Upper lobe of left lung (tissue), 6 donors: ENCODE measurements at regions not wholly inside any gene's neighbourhood (a gene's known extent, or its start where the extent isn't known, plus 50 kb on each side); places are given as distances from the start of the nearest gene placed in this dataset.

Experiments used
- ATAC-seq, 2 donors: fragments of 200-7000 bp; cut with Tn5 transposase; one replicate each; pipeline ENCODE4 v1.9.1; 2022; ENCODE audit warnings: mild to moderate bottlenecking in 2 of 2, moderate library complexity in 2 of 2; ENCODE audit not compliant: low FRiP score in 2 of 2
- DNase-seq, 2 donors: peaks; one replicate each; pipeline ENCODE4 v3.0.0-alpha.2; 2019 to 2020
- H3K27ac ChIP-seq, 4 donors: fragments of 200-600 bp; sonication (generic); one replicate each; pipeline ENCODE4 v1.5.1; 2016 to 2019
- H3K27me3 ChIP-seq, 4 donors: fragments of 200-600 bp; sonication (generic); one replicate each; pipeline ENCODE4 v1.5.1; 2017 to 2019
- H3K36me3 ChIP-seq, 4 donors: fragments of 200-600 bp; sonication (generic); one replicate each; pipeline ENCODE4 v1.5.1; 2016 to 2019
- H3K4me1 ChIP-seq, 4 donors: fragments of 200-600 bp; sonication (generic); one replicate each; pipeline ENCODE4 v1.5.1; 2018 to 2019
- H3K4me3 ChIP-seq, 4 donors: fragments of 200-600 bp; sonication (generic); one replicate each; pipeline ENCODE4 v1.5.1; 2017 to 2019; ENCODE audit warnings: mild to moderate bottlenecking in 2 of 4, moderate library complexity in 1 of 4
- H3K9me3 ChIP-seq, 4 donors: fragments of 200-600 bp; sonication (generic); one replicate each; pipeline ENCODE4 v1.5.1; 2018 to 2019
- CTCF ChIP-seq, 6 experiments: fragments of 450-650 bp in 4 of 6; fragments of 200-600 bp in 2 of 6; sonication (generic) in 2 of 6; IDR thresholded peaks; one replicate each; pipeline ENCODE4 v1.5.1; 2016 to 2019; ENCODE audit warnings: antibody characterized with exemption in 6 of 6
- EP300 ChIP-seq, 4 donors: sonication (generic); formaldehyde crosslinking; IDR thresholded peaks; one replicate each; pipeline ENCODE4 v1.5.1; 2017; ENCODE audit warnings: antibody characterized with exemption in 4 of 4, control low read depth in 2 of 4
- POLR2A ChIP-seq, 4 donors: fragments of 450-650 bp; IDR thresholded peaks; one replicate each; pipeline ENCODE4 v1.5.1; 2016 to 2017; ENCODE audit warnings: antibody characterized with exemption in 4 of 4, mild to moderate bottlenecking in 2 of 4
- POLR2AphosphoS5 ChIP-seq, 2 donors: sonication (generic); formaldehyde crosslinking; IDR thresholded peaks; one replicate each; pipeline ENCODE4 v1.5.1; 2017; ENCODE audit warnings: antibody characterized with exemption in 2 of 2
- WGBS, 2 donors: methylation state at CpG; one replicate each; pipeline ENCODE4 v1.1.5; 2017 to 2018; 5-methylcytosine and 5-hydroxymethylcytosine counted together
- donor health status: DM: no; HTN: no; CAD: no; lungs with moderate emphysema.
- donor health status: DM: no; HTN: yes; CAD: no; lungs with severe emphysema.

DNA sequence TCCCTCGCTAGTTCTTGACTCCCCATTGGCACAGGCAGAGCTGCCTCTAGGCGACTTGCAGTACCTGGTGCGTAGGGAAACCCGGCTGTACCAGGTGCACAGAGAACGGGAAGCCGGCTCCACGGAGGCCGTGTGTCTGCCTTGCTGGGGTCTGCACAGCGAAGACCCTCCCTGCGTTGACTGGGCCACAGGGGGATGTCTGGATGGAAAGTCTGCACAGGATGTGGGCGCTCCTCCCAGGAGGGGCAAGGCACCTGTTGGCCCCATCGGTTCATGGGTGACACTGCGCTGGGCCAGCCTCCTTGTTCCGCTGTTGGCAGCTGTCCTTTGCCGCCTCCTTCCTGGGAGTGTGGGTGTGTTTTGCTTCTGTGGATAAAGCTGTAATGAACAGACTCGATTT, 138.3 kb downstream of the TEX29 start:
- no peak for ATAC-seq
- no peaks in the 10 kb centered on the region for H3K36me3 ChIP-seq

GRCh38 chr13:111459803-111460547, 139.5 kb downstream of the TEX29 start:
- no peaks in the 10 kb centered on the region for H3K9me3 ChIP-seq
- H3K4me3 ChIP-seq = no peak overlapping the region
- ATAC-seq = no peak
- no peaks in the 10 kb centered on the region for H3K27me3 ChIP-seq
- DNase-seq = no peak
- WGBS, 2 donors = 80 to 82% methylated on average over 8 to 9 of the region's 9 CpGs
- no peaks in the 10 kb centered on the region for H3K36me3 ChIP-seq
- no peaks in the 10 kb centered on the region for H3K4me1 ChIP-seq
- TF ChIP-seq POLR2AphosphoS5 (IDR thresholded peaks at IDR 0.05) = no peak
- no peak for TF ChIP-seq EP300 (IDR thresholded peaks at IDR 0.05)
- TF ChIP-seq POLR2A (IDR thresholded peaks at IDR 0.05) = no peak
- TF ChIP-seq CTCF (IDR thresholded peaks at IDR 0.05) = no peak
- H3K27ac ChIP-seq = no peak overlapping the region

More for the DNA sequence above, 138.3 kb downstream of the TEX29 start:
- Histone ChIP-seq H3K9me3 (no peaks in the 10 kb centered on the region), H3K4me3 (no peak overlapping the region), H3K27me3 (no peaks in the 10 kb centered on the region), H3K27ac (no peak overlapping the region), H3K4me1 (no peaks in the 10 kb centered on the region)
- TF ChIP-seq EP300 (IDR thresholded peaks at IDR 0.05) = no peak
- TF ChIP-seq CTCF (IDR thresholded peaks at IDR 0.05) = no peak
- TF ChIP-seq POLR2A (IDR thresholded peaks at IDR 0.05) = no peak
- no peak for TF ChIP-seq POLR2AphosphoS5 (IDR thresholded peaks at IDR 0.05)
- WGBS, 2 donors = 80 to 88% methylated on average over 14 to 16 of the region's 16 CpGs
- DNase-seq = peak in 1 of 2 donors; percentile 40

GRCh38 chr13:111460548-111461444, 140.4 kb downstream of the TEX29 start:
- Histone ChIP-seq H3K4me1 (no peaks in the 10 kb centered on the region), H3K27me3 (no peaks in the 10 kb centered on the region), H3K36me3 (no peaks in the 10 kb centered on the region), H3K27ac (no peak overlapping the region), H3K4me3 (no peak overlapping the region), H3K9me3 (no peaks in the 10 kb centered on the region)
- WGBS, 2 donors = 55 to 56% methylated on average over 14 to 22 of the region's 22 CpGs
- peak in 1 of 2 donors; percentile 20 for DNase-seq
- peak in 1 of 6 experiments; percentile 16 for TF ChIP-seq CTCF (IDR thresholded peaks at IDR 0.05)
- no peak for TF ChIP-seq EP300 (IDR thresholded peaks at IDR 0.05)
- TF ChIP-seq POLR2AphosphoS5 (IDR thresholded peaks at IDR 0.05) = no peak
- ATAC-seq = peak; percentile 23 to 29

DNA sequence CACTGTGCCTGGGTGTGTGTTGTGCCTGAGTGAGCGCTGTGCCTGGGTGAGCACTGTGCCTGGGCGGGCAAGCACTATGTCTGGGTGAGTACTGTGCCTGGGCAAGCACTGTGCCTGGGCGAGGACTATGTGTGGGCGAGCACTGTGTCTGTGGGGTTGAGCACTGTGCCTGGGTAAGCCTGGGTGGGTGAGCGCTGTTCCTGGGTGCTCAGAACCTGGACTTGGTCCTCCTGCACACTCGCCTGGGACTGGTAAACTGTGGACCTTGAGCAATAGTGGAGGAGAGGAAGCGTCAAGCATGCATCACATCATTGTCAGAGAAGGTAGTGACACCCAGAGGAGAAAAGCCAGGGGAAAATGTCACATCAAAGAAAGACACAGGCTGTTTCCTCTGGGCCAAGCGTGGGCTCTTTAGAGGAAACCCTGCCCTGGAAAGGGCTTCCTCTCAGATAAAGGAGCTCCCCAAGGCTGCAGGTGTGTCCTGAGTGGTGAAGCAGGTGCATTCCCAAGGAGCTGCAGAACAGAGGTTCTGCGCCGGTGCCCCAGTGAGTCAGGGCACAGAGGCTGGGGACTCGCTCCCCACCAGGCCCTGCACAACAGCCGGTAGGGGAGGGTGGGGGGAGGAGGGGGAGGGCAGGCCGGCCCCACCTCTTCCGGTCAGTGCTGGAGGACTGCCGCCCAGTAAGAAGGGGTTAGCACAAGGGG, 141.2 kb downstream of the TEX29 start:
- H3K36me3 ChIP-seq = no peaks in the 10 kb centered on the region
- H3K27ac ChIP-seq = no peak overlapping the region
- peak in 1 of 2 donors; percentile 15 for ATAC-seq
- H3K27me3 ChIP-seq = no peaks in the 10 kb centered on the region
- TF ChIP-seq POLR2A (IDR thresholded peaks at IDR 0.05) (no peak), EP300 (IDR thresholded peaks at IDR 0.05) (no peak), CTCF (IDR thresholded peaks at IDR 0.05) (no peak), POLR2AphosphoS5 (IDR thresholded peaks at IDR 0.05) (no peak)
- peak in 1 of 2 donors; percentile 36 for DNase-seq
- H3K4me3 ChIP-seq = no peak overlapping the region
- H3K9me3 ChIP-seq = no peaks in the 10 kb centered on the region
- H3K4me1 ChIP-seq = no peaks in the 10 kb centered on the region
- 41 to 44% methylated on average over 6 to 14 of the region's 15 CpGs for WGBS, 2 donors
